Muscle of leg (tissue), 3 donors: ENCODE measurements at regions not wholly inside any gene's neighbourhood (a gene's known extent, or its start where the extent isn't known, plus 50 kb on each side); places are given as distances from the start of the nearest gene placed in this dataset.
"Not testable (repeated sequence)": the region's sequence is repeated elsewhere in the genome, so short reads cannot be mapped to it uniquely, and the experiment has no call there.

ENCODE experiments used
- DNase-seq: peaks from one replicate; pipeline ENCODE4 v3.0.0; 2013
- H3K27ac ChIP-seq: one replicate; pipeline ENCODE4 v1.5.1; 2013; ENCODE audit warnings: mild to moderate bottlenecking, low read length, control low read depth
- H3K27me3 ChIP-seq: one replicate; pipeline ENCODE4 v1.6.1; 2013; ENCODE audit warnings: low read length; ENCODE audit not compliant: control insufficient read depth, insufficient read depth
- H3K36me3 ChIP-seq: one replicate; pipeline ENCODE4 v1.6.1; 2013; ENCODE audit warnings: low read length; ENCODE audit not compliant: control insufficient read depth, insufficient read depth
- H3K4me1 ChIP-seq: one replicate; pipeline ENCODE4 v1.6.1; 2013; ENCODE audit warnings: low read length; ENCODE audit not compliant: control insufficient read depth, insufficient read depth
- H3K4me3 ChIP-seq: one replicate; pipeline ENCODE4 v1.5.1; 2013; ENCODE audit warnings: low read length, control low read depth
- H3K9me3 ChIP-seq: replicated peaks from 2 replicates; pipeline ENCODE4 v1.6.1; 2013; ENCODE audit warnings: low read depth, low read length; ENCODE audit not compliant: control insufficient read depth
- WGBS: methylation state at CpG from one replicate; pipeline ENCODE4 v1.1.5; 2013; ENCODE audit warnings: missing lambda C conversion rate; ENCODE audit not compliant: insufficient coverage; 5-methylcytosine and 5-hydroxymethylcytosine counted together

DNA sequence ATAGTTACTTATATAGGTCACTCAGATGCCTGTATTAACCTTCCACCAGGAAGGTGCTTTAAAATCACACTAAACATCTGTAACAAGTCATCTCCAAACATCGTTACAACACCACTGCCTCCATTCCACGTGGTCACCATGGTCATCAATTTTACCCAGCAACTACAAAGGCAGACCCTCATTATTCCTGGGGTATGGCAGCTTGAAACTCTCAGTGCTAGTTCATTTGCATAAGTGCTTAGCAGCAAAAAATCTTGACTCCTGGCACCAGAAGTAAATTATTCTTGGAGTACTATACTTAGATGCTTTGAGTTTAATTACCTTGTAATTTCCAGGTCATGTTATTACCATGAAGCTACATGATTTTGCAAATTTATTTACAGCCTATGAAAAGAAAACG lies 250.6 kb downstream of the KBTBD8 start:
- Histone ChIP-seq H3K4me3 (no peak overlapping the region), H3K9me3 (peaks cover 3% of the 10 kb centered on the region), H3K27ac (no peak overlapping the region), H3K4me1 (no peaks in the 10 kb centered on the region), H3K27me3 (no peaks in the 10 kb centered on the region), H3K36me3 (no peaks in the 10 kb centered on the region)
- DNase-seq, result no peak
- WGBS, result 0% methylated on average over 2 of the region's 3 CpGs

- H3K4me1 ChIP-seq, H3K36me3 ChIP-seq, H3K27ac ChIP-seq, H3K4me3 ChIP-seq, H3K27me3 ChIP-seq, H3K9me3 ChIP-seq: not testable (repeated sequence)
- 60% methylated on average over 1 of the region's 1 CpG for WGBS
- peak; percentile 37 for DNase-seq
These were observed 254.8 kb downstream of the KBTBD8 start for GRCh38 chr3:67252906-67253305.

DNA sequence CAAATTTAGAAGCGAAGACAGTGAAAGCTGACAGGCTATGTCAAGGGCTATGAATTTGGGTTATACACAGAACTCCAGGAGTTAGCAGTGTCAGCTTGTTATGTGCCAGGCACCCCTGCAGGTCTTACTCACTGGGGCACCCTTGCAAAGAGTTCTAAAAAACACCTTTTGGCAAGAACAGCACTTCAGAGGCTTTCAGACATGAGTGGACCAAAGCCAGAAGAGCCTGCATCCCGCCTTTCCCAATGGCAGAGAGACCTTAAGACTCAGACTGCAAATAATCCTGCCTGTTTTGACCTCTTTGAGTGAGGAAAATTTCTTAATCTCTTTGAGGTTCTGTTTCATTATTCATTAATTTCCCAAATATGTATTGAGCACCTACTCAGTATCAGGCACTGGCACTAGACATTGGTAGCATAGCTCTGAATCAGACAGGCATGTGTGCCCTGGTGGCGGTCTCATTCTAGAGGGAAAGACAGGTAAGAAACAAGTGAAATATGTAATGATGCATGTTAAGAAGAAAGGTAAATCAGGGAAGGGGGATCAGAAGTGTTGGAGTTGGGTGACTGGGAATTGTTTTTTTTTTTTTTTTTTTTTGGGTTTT lies 280.0 kb downstream of the KBTBD8 start:
- H3K27ac ChIP-seq, result no peak overlapping the region
- no peaks in the 10 kb centered on the region for H3K9me3 ChIP-seq
- no peak for DNase-seq
- WGBS, result 100% methylated on average over 1 of the region's 3 CpGs
- no peak overlapping the region for H3K4me3 ChIP-seq
- no peaks in the 10 kb centered on the region for H3K4me1 ChIP-seq
- no peaks in the 10 kb centered on the region for H3K36me3 ChIP-seq
- no peaks in the 10 kb centered on the region for H3K27me3 ChIP-seq

DNA sequence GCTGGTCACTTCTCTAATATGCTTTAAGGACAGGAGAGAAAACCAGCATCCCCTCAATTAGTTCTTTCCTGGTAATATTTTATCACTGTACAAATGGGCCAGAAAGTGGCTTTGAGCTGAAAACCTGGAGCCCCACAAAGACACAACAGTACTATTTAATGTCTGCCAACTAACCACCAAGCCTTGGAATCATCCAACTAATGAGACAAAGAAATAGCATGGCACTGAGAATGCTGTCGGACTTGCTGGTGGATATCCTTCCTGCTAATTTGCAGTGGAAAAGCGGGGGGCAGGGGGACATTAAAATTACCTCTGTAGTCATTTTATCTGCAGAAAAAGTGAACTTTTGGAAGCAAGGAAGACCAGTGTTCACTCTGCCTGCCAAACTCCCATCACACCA lies 288.5 kb downstream of the KBTBD8 start:
- no peak for DNase-seq
- Histone ChIP-seq H3K9me3 (no peaks in the 10 kb centered on the region), H3K27ac (no peak overlapping the region), H3K4me1 (no peaks in the 10 kb centered on the region), H3K27me3 (no peaks in the 10 kb centered on the region), H3K36me3 (no peaks in the 10 kb centered on the region), H3K4me3 (no peak overlapping the region)
- no CpG with 5 or more reads among the region's 2 CpGs for whole genome bisulfite sequencing

- DNase-seq, result no peak
- no peak overlapping the region for H3K27ac ChIP-seq
- no peaks in the 10 kb centered on the region for H3K36me3 ChIP-seq
- no peaks in the 10 kb centered on the region for H3K4me1 ChIP-seq
- no peak overlapping the region for H3K4me3 ChIP-seq
- no peaks in the 10 kb centered on the region for H3K9me3 ChIP-seq
- H3K27me3 ChIP-seq, result no peaks in the 10 kb centered on the region
- no CpG with 5 or more reads among the region's 1 CpG for WGBS
These were observed 290.5 kb downstream of the KBTBD8 start for GRCh38 chr3:67288466-67289106.

GRCh38 chr3:67289626-67290025 lies 291.5 kb downstream of the KBTBD8 start:
- Histone ChIP-seq H3K9me3 (no peaks in the 10 kb centered on the region), H3K27ac (no peak overlapping the region), H3K36me3 (no peaks in the 10 kb centered on the region), H3K4me3 (no peak overlapping the region), H3K27me3 (no peaks in the 10 kb centered on the region), H3K4me1 (no peaks in the 10 kb centered on the region)
- peak; percentile 16 for DNase-seq
- no CpG with 5 or more reads among the region's 1 CpG for WGBS

GRCh38 chr3:67290438-67290837 lies 292.3 kb downstream of the KBTBD8 start:
- H3K9me3 ChIP-seq, result no peaks in the 10 kb centered on the region
- WGBS, result 86% methylated on average over 2 of the region's 4 CpGs
- no peaks in the 10 kb centered on the region for H3K36me3 ChIP-seq
- H3K27ac ChIP-seq, result no peak overlapping the region
- H3K4me3 ChIP-seq, result no peak overlapping the region
- no peaks in the 10 kb centered on the region for H3K27me3 ChIP-seq
- DNase-seq, result peak; percentile 63
- no peaks in the 10 kb centered on the region for H3K4me1 ChIP-seq

- no peaks in the 10 kb centered on the region for H3K27me3 ChIP-seq
- H3K36me3 ChIP-seq, result no peaks in the 10 kb centered on the region
- H3K4me3 ChIP-seq, result no peak overlapping the region
- DNase-seq, result no peak
- H3K27ac ChIP-seq, result no peak overlapping the region
- no peaks in the 10 kb centered on the region for H3K9me3 ChIP-seq
- 71% methylated on average over 3 of the region's 11 CpGs for WGBS
- no peaks in the 10 kb centered on the region for H3K4me1 ChIP-seq
These were observed 293.5 kb downstream of the KBTBD8 start for GRCh38 chr3:67291287-67292252.

GRCh38 chr3:67292356-67293121 lies 294.4 kb downstream of the KBTBD8 start:
- no peak overlapping the region for H3K27ac ChIP-seq
- H3K9me3 ChIP-seq, result no peaks in the 10 kb centered on the region
- H3K27me3 ChIP-seq, result no peaks in the 10 kb centered on the region
- H3K4me1 ChIP-seq, result no peaks in the 10 kb centered on the region
- 88% methylated on average over 1 of the region's 3 CpGs for WGBS
- H3K36me3 ChIP-seq, result no peaks in the 10 kb centered on the region
- no peak for DNase-seq
- no peak overlapping the region for H3K4me3 ChIP-seq

DNA sequence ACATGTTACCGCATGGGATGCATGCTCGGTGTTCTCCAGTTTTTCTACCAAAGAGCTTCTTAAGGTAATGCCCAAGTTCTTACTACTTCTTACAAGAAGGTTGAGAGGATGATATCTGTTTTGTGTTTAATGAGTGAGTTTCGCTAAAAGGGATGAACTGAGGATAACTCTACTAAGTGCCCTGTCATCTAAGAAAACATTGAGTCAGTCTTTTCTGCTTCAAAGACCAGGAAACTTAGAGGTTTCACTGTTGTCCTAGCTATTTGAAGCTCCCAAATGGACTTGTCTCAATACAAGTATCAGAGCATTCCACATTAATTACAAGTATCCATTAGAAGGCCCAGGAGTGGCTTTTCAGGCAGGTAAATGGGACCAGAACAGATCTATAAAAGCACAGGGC lies 296.2 kb downstream of the KBTBD8 start:
- no peaks in the 10 kb centered on the region for H3K9me3 ChIP-seq
- H3K4me3 ChIP-seq, result no peak overlapping the region
- no peak overlapping the region for H3K27ac ChIP-seq
- no CpG with 5 or more reads among the region's 3 CpGs for WGBS
- no peaks in the 10 kb centered on the region for H3K36me3 ChIP-seq
- H3K4me1 ChIP-seq, result no peaks in the 10 kb centered on the region
- no peak for DNase-seq
- H3K27me3 ChIP-seq, result no peaks in the 10 kb centered on the region
